ENCODE measurements at regions not wholly inside any gene's neighbourhood (a gene's known extent, or its start where the extent isn't known, plus 50 kb on each side); places are given as distances from the start of the nearest gene placed in this dataset.

DNA sequence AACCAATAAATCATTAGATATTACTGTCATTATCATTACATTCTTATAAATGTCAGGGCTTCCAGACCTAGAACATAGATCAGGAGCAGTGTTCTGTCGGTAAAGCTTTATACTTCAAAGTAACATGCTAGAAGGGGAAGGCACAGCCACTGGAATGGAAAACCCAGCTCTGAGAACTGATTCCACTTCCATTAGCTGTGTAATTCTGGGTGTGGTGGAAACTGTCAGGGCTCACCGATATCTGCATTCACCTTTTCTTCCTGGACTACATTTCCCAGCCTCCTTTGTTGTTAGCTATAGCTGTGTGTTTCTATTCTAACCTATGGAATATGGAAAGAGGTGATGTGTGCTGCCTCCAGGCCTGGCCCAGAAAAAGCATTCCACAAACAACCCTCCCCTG, 585.8 kb downstream of the BUD13 start:
- TF ChIP-seq, protein P1, sequence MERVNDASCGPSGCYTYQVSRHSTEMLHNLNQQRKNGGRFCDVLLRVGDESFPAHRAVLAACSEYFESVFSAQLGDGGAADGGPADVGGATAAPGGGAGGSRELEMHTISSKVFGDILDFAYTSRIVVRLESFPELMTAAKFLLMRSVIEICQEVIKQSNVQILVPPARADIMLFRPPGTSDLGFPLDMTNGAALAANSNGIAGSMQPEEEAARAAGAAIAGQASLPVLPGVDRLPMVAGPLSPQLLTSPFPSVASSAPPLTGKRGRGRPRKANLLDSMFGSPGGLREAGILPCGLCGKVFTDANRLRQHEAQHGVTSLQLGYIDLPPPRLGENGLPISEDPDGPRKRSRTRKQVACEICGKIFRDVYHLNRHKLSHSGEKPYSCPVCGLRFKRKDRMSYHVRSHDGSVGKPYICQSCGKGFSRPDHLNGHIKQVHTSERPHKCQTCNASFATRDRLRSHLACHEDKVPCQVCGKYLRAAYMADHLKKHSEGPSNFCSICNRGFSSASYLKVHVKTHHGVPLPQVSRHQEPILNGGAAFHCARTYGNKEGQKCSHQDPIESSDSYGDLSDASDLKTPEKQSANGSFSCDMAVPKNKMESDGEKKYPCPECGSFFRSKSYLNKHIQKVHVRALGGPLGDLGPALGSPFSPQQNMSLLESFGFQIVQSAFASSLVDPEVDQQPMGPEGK (CRISPR knock-in tag; IDR thresholded peaks at IDR 0.05; ENCODE audit: borderline replicate concordance): no peak
- no peak for TF ChIP-seq ZC3H10 (CRISPR knock-in tag; IDR thresholded peaks at IDR 0.05)
- no peak for TF ChIP-seq PPARA (CRISPR knock-in tag; IDR thresholded peaks at IDR 0.05; ENCODE audit: borderline replicate concordance)
- TF ChIP-seq ARNTL (CRISPR knock-in tag; IDR thresholded peaks at IDR 0.05; ENCODE audit: borderline replicate concordance, low read depth): no peak
- no peak for TF ChIP-seq ESRRG (CRISPR knock-in tag; IDR thresholded peaks at IDR 0.05)
- no peak for TF ChIP-seq ZFP30 (CRISPR knock-in tag; IDR thresholded peaks at IDR 0.05)
- TF ChIP-seq RARB (CRISPR knock-in tag; IDR thresholded peaks at IDR 0.05): no peak
